ENCODE measurements at regions not wholly inside any gene's neighbourhood (a gene's known extent, or its start where the extent isn't known, plus 50 kb on each side); places are given as distances from the start of the nearest gene placed in this dataset.

DNA sequence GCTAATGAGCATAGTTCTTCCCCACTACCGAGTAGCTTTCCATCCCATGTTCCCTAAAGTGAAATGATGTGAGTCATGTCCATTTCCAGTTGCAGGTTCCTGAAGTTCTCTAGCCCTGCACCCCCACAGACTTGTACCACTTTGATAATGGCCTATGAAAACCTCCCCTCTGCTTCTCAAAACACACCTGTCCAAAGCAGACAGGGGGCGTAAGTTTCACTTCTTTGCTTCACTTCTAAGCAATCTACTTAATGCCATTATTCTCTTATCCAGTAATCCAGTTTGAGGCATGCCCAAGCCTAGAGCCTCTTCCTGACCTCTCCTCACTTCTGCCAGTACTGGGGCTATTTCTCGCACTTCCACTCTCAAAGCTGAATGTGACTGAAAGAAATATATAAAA, 305.1 kb downstream of the IGSF11 start:
- Mint-ChIP-seq H3K9me3 (no peaks in the 10 kb centered on the region), H3K27ac (no peak overlapping the region)

GRCh38 chr3:118734664-118735063, 300.0 kb downstream of the IGSF11 start:
- no peak for DNase-seq (ENCODE audit: extremely low spot score, unreplicated experiment)
- Mint-ChIP-seq H3K4me1 (ENCODE audit: unreplicated experiment) (no peaks in the 10 kb centered on the region), H3K9me3 (peaks cover 4% of the 10 kb centered on the region), H3K36me3 (no peaks in the 10 kb centered on the region), H3K27ac (no peak overlapping the region), H3K4me3 (no peak overlapping the region), H3K27me3 (peaks cover 16% of the 10 kb centered on the region)
- no peak for TF ChIP-seq CTCF (conservative IDR thresholded peaks at IDR 0.05)

More for the DNA sequence above, 305.1 kb downstream of the IGSF11 start:
- Mint-ChIP-seq H3K4me1 (ENCODE audit: unreplicated experiment) (no peaks in the 10 kb centered on the region), H3K27me3 (peaks cover 14% of the 10 kb centered on the region), H3K36me3 (no peaks in the 10 kb centered on the region), H3K4me3 (no peak overlapping the region)
- DNase-seq (ENCODE audit: extremely low spot score, unreplicated experiment) = no peak
- no peak for TF ChIP-seq CTCF (conservative IDR thresholded peaks at IDR 0.05)

DNA sequence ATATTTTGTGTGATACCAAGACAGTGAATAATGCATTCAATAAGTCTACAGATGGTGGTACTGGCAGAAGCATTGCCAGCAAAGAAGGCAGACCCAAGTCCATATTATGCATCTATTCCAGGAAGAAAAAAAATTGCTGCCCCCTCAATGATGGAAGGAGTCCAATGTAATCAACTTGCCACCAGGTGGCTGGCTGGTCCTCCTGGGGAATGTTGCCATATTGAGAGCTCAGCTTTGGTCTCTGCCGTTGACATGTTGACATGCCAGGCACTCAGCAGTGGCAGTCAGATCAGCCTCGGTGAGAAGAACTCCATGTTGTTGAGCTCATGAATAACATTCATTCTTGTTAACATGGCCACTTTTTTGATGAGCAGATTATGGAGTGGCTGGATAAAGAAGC, 298.5 kb downstream of the IGSF11 start:
- Mint-ChIP-seq H3K9me3 (peaks cover 13% of the 10 kb centered on the region), H3K4me3 (no peak overlapping the region), H3K27me3 (peaks cover 11% of the 10 kb centered on the region), H3K36me3 (no peaks in the 10 kb centered on the region), H3K4me1 (ENCODE audit: unreplicated experiment) (no peaks in the 10 kb centered on the region), H3K27ac (no peak overlapping the region)
- no peak for TF ChIP-seq CTCF (conservative IDR thresholded peaks at IDR 0.05)
- DNase-seq (ENCODE audit: extremely low spot score, unreplicated experiment) = no peak

DNA sequence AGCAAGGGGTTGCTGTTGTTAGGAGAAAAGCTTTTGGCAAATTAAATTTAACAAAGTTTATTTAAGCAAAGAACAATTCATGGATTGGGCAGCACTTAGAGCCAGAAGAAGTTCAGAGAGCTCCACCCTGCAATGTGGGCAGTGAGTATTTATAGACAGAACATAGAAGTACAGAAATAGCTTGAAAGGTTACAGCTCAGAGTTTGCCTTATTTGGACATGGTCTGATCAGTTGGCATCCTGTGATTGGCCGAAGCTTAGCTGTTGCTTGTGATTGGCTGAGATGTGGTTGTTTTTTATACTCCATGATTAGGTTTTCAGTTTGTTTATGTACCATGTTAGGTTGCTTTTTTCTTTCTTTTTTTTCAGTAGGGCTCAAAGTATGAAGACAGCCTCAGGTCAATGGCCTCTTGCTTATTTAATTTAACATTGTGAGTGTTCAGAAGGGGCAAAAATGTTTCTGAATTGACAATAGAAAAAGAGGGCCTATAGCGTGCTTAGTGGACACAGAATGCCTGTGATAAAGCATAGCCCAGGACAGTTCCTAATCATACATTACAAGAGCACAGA, 293.8 kb downstream of the IGSF11 start:
- Mint-ChIP-seq H3K4me3 (no peak overlapping the region), H3K4me1 (ENCODE audit: unreplicated experiment) (no peaks in the 10 kb centered on the region), H3K9me3 (peaks cover 14% of the 10 kb centered on the region), H3K36me3 (no peaks in the 10 kb centered on the region), H3K27me3 (peaks cover 20% of the 10 kb centered on the region), H3K27ac (no peak overlapping the region)
- TF ChIP-seq CTCF (conservative IDR thresholded peaks at IDR 0.05) = no peak
- DNase-seq (ENCODE audit: extremely low spot score, unreplicated experiment) = no peak

GRCh38 chr3:118742760-118743159, 291.9 kb downstream of the IGSF11 start:
- peaks cover 13% of the 10 kb centered on the region for H3K9me3 Mint-ChIP-seq
- H3K4me3 Mint-ChIP-seq = no peak overlapping the region
- peaks cover 15% of the 10 kb centered on the region for H3K27me3 Mint-ChIP-seq
- no peak for DNase-seq (ENCODE audit: extremely low spot score, unreplicated experiment)
- no peak for TF ChIP-seq CTCF (conservative IDR thresholded peaks at IDR 0.05)
- no peak overlapping the region for H3K27ac Mint-ChIP-seq
- no peaks in the 10 kb centered on the region for H3K4me1 Mint-ChIP-seq (ENCODE audit: unreplicated experiment)
- no peaks in the 10 kb centered on the region for H3K36me3 Mint-ChIP-seq

DNA sequence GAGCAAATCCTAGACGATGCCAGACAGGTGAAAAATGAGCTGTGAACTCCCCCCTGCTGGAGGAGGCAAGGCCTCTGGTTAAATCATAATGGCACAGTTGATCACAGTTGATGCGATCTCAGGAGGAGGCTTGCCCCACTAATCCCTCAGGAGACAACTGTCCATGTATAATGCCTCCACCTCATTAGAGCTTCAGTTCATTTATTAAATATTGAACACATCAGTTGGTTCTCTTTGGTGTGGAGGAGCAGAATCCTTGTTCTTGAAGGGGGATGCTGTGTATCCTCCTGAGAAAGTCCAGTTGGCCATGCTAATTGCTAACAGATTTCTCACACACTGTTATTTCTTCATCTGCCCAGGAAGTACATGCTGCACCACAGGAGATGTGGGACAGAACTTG, 290.5 kb downstream of the IGSF11 start:
- no peak overlapping the region for H3K27ac Mint-ChIP-seq
- TF ChIP-seq CTCF (conservative IDR thresholded peaks at IDR 0.05) = no peak
- H3K4me1 Mint-ChIP-seq (ENCODE audit: unreplicated experiment) = no peaks in the 10 kb centered on the region
- no peak overlapping the region for H3K4me3 Mint-ChIP-seq
- DNase-seq (ENCODE audit: extremely low spot score, unreplicated experiment) = no peak
- H3K27me3 Mint-ChIP-seq = peaks cover 20% of the 10 kb centered on the region
- H3K9me3 Mint-ChIP-seq = peaks cover 13% of the 10 kb centered on the region
- H3K36me3 Mint-ChIP-seq = no peaks in the 10 kb centered on the region

Measured in type B pancreatic cell (in vitro differentiated cells).